DOHH2 (cell line): ENCODE measurements at regions not wholly inside any gene's neighbourhood (a gene's known extent, or its start where the extent isn't known, plus 50 kb on each side); places are given as distances from the start of the nearest gene placed in this dataset.

Experiments
- H3F3A ChIP-seq: fragments of 200-600 bp; sonication (generic), shearing (Covaris generic); 2 replicates; pipeline ENCODE4 v1.6.0; 2016; ENCODE audit warnings: antibody characterized with exemption, mild to moderate bottlenecking; ENCODE audit not compliant: control insufficient read depth, insufficient read depth
- H3K27ac ChIP-seq: fragments of 200-600 bp; sonication (generic); 2 replicates; pipeline ENCODE4 v1.5.1; 2014; ENCODE audit warnings: low read depth, mild to moderate bottlenecking, low read length, moderate library complexity
- H3K27me3 ChIP-seq: fragments of 200-600 bp; sonication (generic); 2 replicates; pipeline ENCODE4 v1.6.1; 2014; ENCODE audit warnings: mild to moderate bottlenecking, low read length, mixed read lengths; ENCODE audit not compliant: control insufficient read depth
- H3K36me3 ChIP-seq: fragments of 200-600 bp; sonication (generic); 2 replicates; pipeline ENCODE4 v1.6.1; 2014; ENCODE audit warnings: mild to moderate bottlenecking, low read length, moderate library complexity, mixed read lengths; ENCODE audit not compliant: control insufficient read depth
- H3K4me1 ChIP-seq: fragments of 200-600 bp; sonication (generic); 2 replicates; pipeline ENCODE4 v1.6.1; 2014; ENCODE audit warnings: mild to moderate bottlenecking, low read length, mixed read lengths; ENCODE audit not compliant: control insufficient read depth
- H3K4me2 ChIP-seq: fragments of 200-600 bp; sonication (generic); 2 replicates; pipeline ENCODE4 v1.6.0; 2014; ENCODE audit warnings: mild to moderate bottlenecking, low read length, moderate library complexity
- H3K4me3 ChIP-seq: fragments of 200-600 bp; sonication (generic); 2 replicates; pipeline ENCODE4 v1.5.1; 2014; ENCODE audit warnings: mild to moderate bottlenecking, low read length, mixed read lengths
- H3K79me2 ChIP-seq: fragments of 200-600 bp; sonication (generic); 2 replicates; pipeline ENCODE4 v1.6.1; 2014; ENCODE audit warnings: mild to moderate bottlenecking, low read length, mixed read lengths; ENCODE audit not compliant: control insufficient read depth
- H3K9me2 ChIP-seq: fragments of 200-600 bp; sonication (generic); replicated peaks from 2 replicates; pipeline ENCODE4 v1.6.1; 2014; ENCODE audit warnings: mild to moderate bottlenecking, low read length, mixed read lengths; ENCODE audit not compliant: control insufficient read depth
- H3K9me3 ChIP-seq: fragments of 200-600 bp; sonication (generic); 2 replicates; pipeline ENCODE4 v1.6.1; 2014; ENCODE audit warnings: antibody characterized with exemption, low read length, mixed read lengths; ENCODE audit not compliant: control insufficient read depth, insufficient read depth
- H4K20me1 ChIP-seq: fragments of 200-600 bp; sonication (generic); 2 replicates; pipeline ENCODE4 v1.6.0; 2014; ENCODE audit warnings: low read depth, mild to moderate bottlenecking, antibody characterized with exemption, low read length, moderate library complexity; ENCODE audit not compliant: control insufficient read depth, insufficient read depth
- CTCF ChIP-seq: fragments of 200-600 bp; sonication (generic); IDR thresholded peaks from one replicate; pipeline ENCODE4 v1.5.1; 2014; ENCODE audit warnings: antibody characterized with exemption, mild to moderate bottlenecking, low read depth, low read length; ENCODE audit not compliant: poor library complexity, severe bottlenecking
- EZH2phosphoT487 ChIP-seq: fragments of 200-600 bp; sonication (generic); IDR thresholded peaks from 2 replicates; pipeline ENCODE4 v1.6.1; 2017; ENCODE audit warnings: borderline replicate concordance, mild to moderate bottlenecking, antibody characterized with exemption, low read length, moderate library complexity, mixed read lengths

GRCh38 chrX:97844943-97845342 is 961.2 kb downstream of the RPA4 start:
- H3K79me2 ChIP-seq, result no peaks in the 10 kb centered on the region
- H3K4me2 ChIP-seq, result no peak overlapping the region
- no peaks in the 10 kb centered on the region for H3K36me3 ChIP-seq
- no peaks in the 10 kb centered on the region for H3K9me3 ChIP-seq
- no peaks in the 10 kb centered on the region for H3F3A ChIP-seq
- H3K9me2 ChIP-seq, result no peaks in the 10 kb centered on the region
- H3K27ac ChIP-seq, result no peak overlapping the region
- TF ChIP-seq CTCF (no peak), EZH2phosphoT487 (no peak)
- no peaks in the 10 kb centered on the region for H3K27me3 ChIP-seq
- no peaks in the 10 kb centered on the region for H4K20me1 ChIP-seq
- H3K4me3 ChIP-seq, result no peak overlapping the region
- H3K4me1 ChIP-seq, result no peaks in the 10 kb centered on the region

GRCh38 chrX:97845451-97845850 is 961.7 kb downstream of the RPA4 start:
- Histone ChIP-seq H3K27ac (no peak overlapping the region), H3F3A (no peaks in the 10 kb centered on the region), H3K4me3 (no peak overlapping the region), H3K27me3 (no peaks in the 10 kb centered on the region), H3K9me3 (no peaks in the 10 kb centered on the region), H3K4me1 (no peaks in the 10 kb centered on the region), H3K79me2 (no peaks in the 10 kb centered on the region), H3K36me3 (no peaks in the 10 kb centered on the region), H3K9me2 (no peaks in the 10 kb centered on the region), H4K20me1 (no peaks in the 10 kb centered on the region), H3K4me2 (no peak overlapping the region)
- TF ChIP-seq EZH2phosphoT487 (no peak), CTCF (no peak)

- no peaks in the 10 kb centered on the region for H4K20me1 ChIP-seq
- H3F3A ChIP-seq, result no peaks in the 10 kb centered on the region
- no peak overlapping the region for H3K4me2 ChIP-seq
- no peak overlapping the region for H3K27ac ChIP-seq
- no peaks in the 10 kb centered on the region for H3K27me3 ChIP-seq
- no peaks in the 10 kb centered on the region for H3K9me2 ChIP-seq
- TF ChIP-seq EZH2phosphoT487 (no peak), CTCF (no peak)
- H3K9me3 ChIP-seq, result no peaks in the 10 kb centered on the region
- H3K4me3 ChIP-seq, result no peak overlapping the region
- no peaks in the 10 kb centered on the region for H3K36me3 ChIP-seq
- H3K79me2 ChIP-seq, result no peaks in the 10 kb centered on the region
- H3K4me1 ChIP-seq, result no peaks in the 10 kb centered on the region
These were observed 962.5 kb downstream of the RPA4 start for GRCh38 chrX:97846228-97846627.
